GM10248 (cell line): ENCODE measurements at regions not wholly inside any gene's neighbourhood (a gene's known extent, or its start where the extent isn't known, plus 50 kb on each side); places are given as distances from the start of the nearest gene placed in this dataset.

ENCODE experiments used
- CTCF ChIA-PET: fragments of 300-600 bp; sonication (Branson Sonifier 250); formaldehyde crosslinking; extraction: SDS; loops from one replicate; lab custom pipeline; 2021; ENCODE audit warnings: antibody characterized with exemption; lab: Yijun Ruan, JAX
- POLR2A ChIA-PET: fragments of 350-650 bp; sonication (Branson Sonifier 250); formaldehyde crosslinking; extraction: SDS; loops from one replicate; lab custom pipeline; 2020; ENCODE audit warnings: antibody characterized with exemption; lab: Yijun Ruan, JAX
- DNase-seq: peaks from one replicate; pipeline ENCODE4 v3.0.0; 2012; ENCODE audit errors: extremely low spot score
- TF ChIP-seq, protein P1 (sequence below): IDR thresholded peaks from 2 replicates; pipeline ENCODE4 v1.5.1; 2012; ENCODE audit warnings: mild to moderate bottlenecking, low read depth; ENCODE audit errors: extremely low read depth, missing control alignments, control extremely low read depth

DNA sequence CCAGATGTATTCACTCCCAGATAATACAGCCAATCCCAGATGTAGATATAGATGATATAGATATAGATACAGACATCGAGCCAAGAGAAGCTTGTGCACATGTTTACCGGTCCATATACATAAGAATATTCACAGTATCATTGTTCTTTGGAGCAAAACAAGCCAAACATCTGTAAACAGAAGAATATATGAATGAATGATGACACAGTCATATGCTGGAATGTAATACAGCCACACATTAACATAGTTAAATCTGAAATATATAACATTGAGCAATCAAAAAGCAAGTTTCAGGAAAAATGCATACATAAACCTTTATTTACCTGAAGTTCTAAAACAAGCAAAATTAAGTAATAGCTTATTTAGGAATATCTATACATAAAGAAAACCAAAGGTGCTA is 182.5 kb downstream of the TXNL1 start:
- CTCF ChIA-PET: interaction anchor here (1.6 kb wide), 2 partner anchors 12 to 13 kb away, joined by 4 to 5 read pairs; no protein-coding TSS in a partner anchor
- DNase-seq: no peak
- POLR2A ChIA-PET: no interaction called here
- TF ChIP-seq, protein P1, sequence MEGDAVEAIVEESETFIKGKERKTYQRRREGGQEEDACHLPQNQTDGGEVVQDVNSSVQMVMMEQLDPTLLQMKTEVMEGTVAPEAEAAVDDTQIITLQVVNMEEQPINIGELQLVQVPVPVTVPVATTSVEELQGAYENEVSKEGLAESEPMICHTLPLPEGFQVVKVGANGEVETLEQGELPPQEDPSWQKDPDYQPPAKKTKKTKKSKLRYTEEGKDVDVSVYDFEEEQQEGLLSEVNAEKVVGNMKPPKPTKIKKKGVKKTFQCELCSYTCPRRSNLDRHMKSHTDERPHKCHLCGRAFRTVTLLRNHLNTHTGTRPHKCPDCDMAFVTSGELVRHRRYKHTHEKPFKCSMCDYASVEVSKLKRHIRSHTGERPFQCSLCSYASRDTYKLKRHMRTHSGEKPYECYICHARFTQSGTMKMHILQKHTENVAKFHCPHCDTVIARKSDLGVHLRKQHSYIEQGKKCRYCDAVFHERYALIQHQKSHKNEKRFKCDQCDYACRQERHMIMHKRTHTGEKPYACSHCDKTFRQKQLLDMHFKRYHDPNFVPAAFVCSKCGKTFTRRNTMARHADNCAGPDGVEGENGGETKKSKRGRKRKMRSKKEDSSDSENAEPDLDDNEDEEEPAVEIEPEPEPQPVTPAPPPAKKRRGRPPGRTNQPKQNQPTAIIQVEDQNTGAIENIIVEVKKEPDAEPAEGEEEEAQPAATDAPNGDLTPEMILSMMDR: no peak

DNA sequence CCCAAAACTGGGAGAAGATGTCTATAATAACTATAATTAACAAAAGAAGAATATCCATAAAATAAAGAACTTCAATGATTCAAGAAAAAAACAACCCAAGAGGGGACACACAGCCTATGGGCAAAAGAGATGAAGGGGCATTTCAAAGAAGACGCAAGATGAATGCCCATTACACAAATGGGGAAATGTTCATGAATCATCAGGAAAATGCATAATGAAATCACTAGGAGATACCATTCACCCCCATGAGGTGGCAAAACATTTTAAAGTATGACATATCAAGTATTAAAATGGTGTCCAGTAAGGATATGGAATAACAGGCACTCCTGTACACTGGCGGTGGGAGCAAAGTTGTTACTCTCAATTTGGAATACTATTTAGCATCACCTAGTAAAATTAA is 183.3 kb downstream of the TXNL1 start:
- TF ChIP-seq, protein P1: no peak
- ChIA-PET POLR2A (no interaction called here), CTCF (no interaction called here)
- no peak for DNase-seq

DNA sequence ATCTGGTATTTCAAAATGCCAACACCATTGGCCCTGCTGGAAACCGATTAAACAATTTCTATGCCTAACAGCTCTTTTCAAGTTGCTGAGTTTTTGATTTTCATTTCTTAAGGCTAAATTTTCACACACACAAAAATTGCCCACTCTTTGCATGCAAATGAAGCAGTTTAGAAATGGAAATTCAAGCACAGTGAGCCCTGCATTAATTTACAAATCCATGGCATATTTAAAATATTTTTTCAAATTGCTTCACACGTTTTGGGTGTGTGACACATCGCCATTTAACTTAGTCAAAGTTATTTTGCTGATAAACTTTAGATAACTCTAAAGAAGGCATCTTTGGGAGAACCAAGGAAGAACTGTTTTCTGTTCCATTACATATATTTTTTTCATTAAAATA is 184.8 kb downstream of the TXNL1 start:
- ChIA-PET POLR2A (no interaction called here), CTCF (no interaction called here)
- TF ChIP-seq, protein P1: no peak
- no peak for DNase-seq

GRCh38 chr18:56451188-56451587 is 187.2 kb downstream of the TXNL1 start:
- ChIA-PET POLR2A (no interaction called here), CTCF (no interaction called here)
- DNase-seq: no peak
- TF ChIP-seq, protein P1: no peak

- CTCF ChIA-PET: no interaction called here
- DNase-seq: no peak
- POLR2A ChIA-PET: no interaction called here
- TF ChIP-seq, protein P1: no peak
These were observed 189.6 kb downstream of the TXNL1 start for GRCh38 chr18:56448751-56449150.

DNA sequence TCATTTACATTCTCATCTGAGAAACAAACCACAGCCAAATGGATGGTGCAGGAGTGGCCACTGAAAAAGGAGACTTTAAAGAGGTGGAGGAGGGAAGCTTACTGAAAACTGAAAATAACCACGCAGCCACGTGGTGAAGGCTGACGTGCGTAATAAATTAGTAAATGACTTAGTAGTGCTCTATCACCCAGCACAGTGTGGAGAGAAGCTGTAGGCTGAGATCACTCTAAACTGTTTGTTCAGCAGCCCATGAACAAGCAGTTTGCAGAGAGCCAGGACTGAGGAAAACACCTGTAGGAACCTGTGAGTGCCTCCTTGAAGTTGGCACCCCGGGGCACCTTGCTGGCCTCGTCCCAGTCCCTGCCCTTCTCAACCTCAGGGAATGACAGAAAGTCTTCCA is 193.0 kb downstream of the TXNL1 start:
- POLR2A ChIA-PET: no interaction called here
- CTCF ChIA-PET: no interaction called here
- TF ChIP-seq, protein P1: no peak
- DNase-seq: no peak

- ChIA-PET CTCF (interaction anchor here (1.7 to 1.9 kb wide), 2 partner anchors 11 to 12 kb away, joined by 5 read pairs; no protein-coding TSS in a partner anchor), POLR2A (no interaction called here)
- TF ChIP-seq, protein P1: no peak
- no peak for DNase-seq
These were observed 194.2 kb downstream of the TXNL1 start for GRCh38 chr18:56444201-56444600.
